ENCODE measurements at regions not wholly inside any gene's neighbourhood (a gene's known extent, or its start where the extent isn't known, plus 50 kb on each side); places are given as distances from the start of the nearest gene placed in this dataset.

DNA sequence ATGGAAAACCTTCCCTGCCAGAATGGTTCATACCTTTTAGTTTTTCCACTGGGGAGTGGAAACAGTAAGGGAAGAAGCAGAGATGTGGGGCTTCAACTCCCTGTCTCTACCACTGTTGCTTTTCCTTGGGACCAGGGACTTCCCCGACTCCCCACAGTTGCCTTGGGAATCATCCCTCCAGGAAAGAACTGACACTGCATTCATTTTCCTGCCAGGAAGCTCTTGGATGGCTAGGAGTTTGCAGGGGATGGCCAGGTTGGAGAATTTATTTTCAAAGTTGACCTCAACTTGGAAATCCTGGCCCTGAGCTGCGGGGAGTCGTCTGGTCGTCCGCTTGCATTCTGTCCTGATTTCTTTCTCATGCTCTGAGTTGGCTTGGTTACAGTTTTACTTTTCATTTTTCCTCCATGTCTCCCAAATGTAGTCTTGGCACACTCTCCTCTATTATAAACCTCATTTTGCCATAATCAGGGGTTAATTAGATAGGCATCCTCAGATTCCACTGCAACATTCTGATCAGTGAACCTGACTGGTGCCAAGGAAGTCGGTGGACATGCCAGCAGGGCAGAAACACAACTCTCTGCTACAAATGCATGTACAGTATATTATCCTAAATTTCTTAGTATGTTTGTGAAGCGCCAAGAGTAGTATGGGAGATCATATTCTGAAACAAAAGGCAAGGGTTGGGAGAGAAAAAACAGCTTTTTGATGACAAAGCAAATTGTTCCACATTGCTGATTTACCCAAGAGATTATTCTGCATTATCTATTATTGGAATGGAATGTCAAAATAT lies 220.5 kb upstream of the XYLT1 start:
- WGBS, 2 donors: 47 to 55% methylated on average over 7 of the region's 7 CpGs
- no peaks in the 10 kb centered on the region for H3K4me1 ChIP-seq (ENCODE audit: control insufficient read depth in 1 of 2, insufficient read depth in 2 of 2, low read length in 2 of 2)
- H3K27me3 ChIP-seq (ENCODE audit: control insufficient read depth in 1 of 2, insufficient read depth in 2 of 2, low read length in 1 of 2): peaks cover 0 to 1% of the 10 kb centered on the region in 2 donors
- DNase-seq (no peak), ATAC-seq (ENCODE audit: low FRiP score) (no peak)
- no peak overlapping the region for H3K27ac ChIP-seq (ENCODE audit: low read depth in 1 of 2, low read length in 2 of 2)
- H3K9me3 ChIP-seq (ENCODE audit: control insufficient read depth, low read length): no peaks in the 10 kb centered on the region
- H3K36me3 ChIP-seq (ENCODE audit: control insufficient read depth in 1 of 2, insufficient read depth in 2 of 2, low read length in 1 of 2): no peaks in the 10 kb centered on the region
- no peak overlapping the region for H3K4me3 ChIP-seq (ENCODE audit: low read length in 2 of 2)
- intact Hi-C loops (cut with DNase I): no loop called here

DNA sequence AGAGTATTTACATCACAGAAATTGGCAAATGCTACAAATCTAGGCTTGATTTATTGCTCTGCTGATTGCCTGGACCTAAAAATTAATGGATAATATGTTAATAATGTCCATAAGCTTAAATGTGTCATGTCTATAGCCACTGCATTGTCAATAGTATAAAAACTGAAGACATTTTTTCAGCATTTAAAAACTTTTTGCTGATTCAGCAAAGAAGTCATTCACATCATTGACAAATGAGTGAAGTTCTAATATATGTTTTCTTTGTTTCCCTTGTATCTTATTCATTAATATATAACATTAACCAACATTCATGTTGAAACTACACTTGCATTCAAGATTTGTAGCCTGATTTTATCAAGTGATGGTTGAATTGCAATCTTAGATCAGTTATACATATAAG lies 214.7 kb upstream of the XYLT1 start:
- Histone ChIP-seq H3K36me3 (ENCODE audit: control insufficient read depth in 1 of 2, insufficient read depth in 2 of 2, low read length in 1 of 2) (no peaks in the 10 kb centered on the region), H3K4me1 (ENCODE audit: control insufficient read depth in 1 of 2, insufficient read depth in 2 of 2, low read length in 2 of 2) (no peaks in the 10 kb centered on the region), H3K27me3 (ENCODE audit: control insufficient read depth in 1 of 2, insufficient read depth in 2 of 2, low read length in 1 of 2) (no peaks in the 10 kb centered on the region), H3K27ac (ENCODE audit: low read depth in 1 of 2, low read length in 2 of 2) (no peak overlapping the region), H3K4me3 (ENCODE audit: low read length in 2 of 2) (no peak overlapping the region), H3K9me3 (ENCODE audit: control insufficient read depth, low read length) (no peaks in the 10 kb centered on the region)
- ATAC-seq (ENCODE audit: low FRiP score): no peak
- no peak for DNase-seq
- intact Hi-C loops (cut with DNase I): no loop called here

DNA sequence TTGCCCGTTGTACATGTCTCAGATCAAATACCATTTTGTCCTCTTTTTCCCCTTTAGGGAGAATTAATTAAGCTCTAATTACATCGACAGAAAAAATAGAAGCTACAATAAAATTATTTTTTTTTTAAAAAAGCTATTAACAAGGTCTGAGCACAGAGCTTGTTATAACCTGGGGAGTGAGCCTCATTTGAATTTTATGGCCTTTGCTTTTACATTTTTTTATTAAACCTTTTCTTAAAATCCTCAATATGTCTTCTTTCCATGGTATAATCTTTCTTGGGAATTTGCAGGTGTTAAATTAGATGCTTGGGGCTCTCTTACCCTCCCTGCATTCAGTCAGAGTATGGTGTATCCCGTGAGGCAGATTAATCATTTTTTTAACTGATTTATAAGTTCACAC lies 212.5 kb upstream of the XYLT1 start:
- no peaks in the 10 kb centered on the region for H3K27me3 ChIP-seq (ENCODE audit: control insufficient read depth in 1 of 2, insufficient read depth in 2 of 2, low read length in 1 of 2)
- intact Hi-C loops (cut with DNase I): no loop called here
- no peak for DNase-seq
- H3K9me3 ChIP-seq (ENCODE audit: control insufficient read depth, low read length): no peaks in the 10 kb centered on the region
- H3K27ac ChIP-seq (ENCODE audit: low read depth in 1 of 2, low read length in 2 of 2): no peak overlapping the region
- WGBS, 2 donors: 60% methylated on average over 3 of the region's 3 CpGs
- H3K36me3 ChIP-seq (ENCODE audit: control insufficient read depth in 1 of 2, insufficient read depth in 2 of 2, low read length in 1 of 2): no peaks in the 10 kb centered on the region
- no peak for ATAC-seq (ENCODE audit: low FRiP score)
- no peaks in the 10 kb centered on the region for H3K4me1 ChIP-seq (ENCODE audit: control insufficient read depth in 1 of 2, insufficient read depth in 2 of 2, low read length in 2 of 2)
- H3K4me3 ChIP-seq (ENCODE audit: low read length in 2 of 2): no peak overlapping the region

DNA sequence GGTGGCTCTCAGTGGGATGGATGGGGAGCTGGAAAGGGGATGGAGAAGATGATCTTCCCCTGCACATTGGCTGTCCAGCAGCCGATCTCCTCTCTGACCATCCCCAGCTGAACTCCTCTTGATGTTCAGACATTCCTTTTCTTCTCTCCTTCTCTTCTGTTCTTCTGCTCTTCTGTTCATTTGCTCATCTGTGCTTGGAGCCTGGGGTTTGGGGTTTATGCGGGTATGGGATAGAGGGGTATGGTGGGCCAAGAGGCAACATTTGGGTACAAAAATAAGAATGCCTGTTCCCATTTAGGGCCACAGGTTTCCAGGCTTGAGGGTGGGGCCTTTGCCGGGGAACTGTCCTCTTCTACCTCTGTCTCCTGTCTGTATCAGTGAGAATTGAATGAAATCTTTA lies 205.4 kb upstream of the XYLT1 start:
- Histone ChIP-seq H3K36me3 (ENCODE audit: control insufficient read depth in 1 of 2, insufficient read depth in 2 of 2, low read length in 1 of 2) (no peaks in the 10 kb centered on the region), H3K4me1 (ENCODE audit: control insufficient read depth in 1 of 2, insufficient read depth in 2 of 2, low read length in 2 of 2) (no peaks in the 10 kb centered on the region), H3K4me3 (ENCODE audit: low read length in 2 of 2) (no peak overlapping the region), H3K27ac (ENCODE audit: low read depth in 1 of 2, low read length in 2 of 2) (no peak overlapping the region), H3K27me3 (ENCODE audit: control insufficient read depth in 1 of 2, insufficient read depth in 2 of 2, low read length in 1 of 2) (no peaks in the 10 kb centered on the region), H3K9me3 (ENCODE audit: control insufficient read depth, low read length) (peaks cover 3% of the 10 kb centered on the region)
- no peak for DNase-seq
- no peak for ATAC-seq (ENCODE audit: low FRiP score)
- 85 to 92% methylated on average over 3 of the region's 3 CpGs for WGBS, 2 donors
- intact Hi-C loops (cut with DNase I): no loop called here

DNA sequence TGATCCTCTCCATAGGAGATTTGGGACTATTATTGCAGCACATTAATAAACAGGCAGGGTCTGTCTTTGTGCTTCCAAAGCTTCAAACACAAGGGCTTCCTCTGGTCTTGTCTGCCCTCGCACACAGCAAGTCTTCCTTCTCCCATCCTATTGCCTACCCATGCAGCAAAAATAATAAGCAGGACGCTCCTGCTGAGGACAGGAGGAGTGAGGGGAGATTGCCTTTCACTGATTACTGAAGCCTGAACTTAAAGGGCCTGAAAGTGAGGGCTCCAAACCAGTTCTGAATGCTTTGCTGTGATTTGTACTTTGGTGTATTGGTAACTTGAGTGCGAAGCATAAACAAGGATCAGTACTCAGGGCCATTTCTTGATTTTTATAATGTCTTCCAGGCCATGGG lies 197.6 kb upstream of the XYLT1 start:
- no peak overlapping the region for H3K27ac ChIP-seq (ENCODE audit: low read depth in 1 of 2, low read length in 2 of 2)
- 60 to 61% methylated on average over 3 of the region's 3 CpGs for WGBS, 2 donors
- no peaks in the 10 kb centered on the region for H3K4me1 ChIP-seq (ENCODE audit: control insufficient read depth in 1 of 2, insufficient read depth in 2 of 2, low read length in 2 of 2)
- H3K27me3 ChIP-seq (ENCODE audit: control insufficient read depth in 1 of 2, insufficient read depth in 2 of 2, low read length in 1 of 2): no peaks in the 10 kb centered on the region
- intact Hi-C loops (cut with DNase I): no loop called here
- DNase-seq: no peak
- no peaks in the 10 kb centered on the region for H3K36me3 ChIP-seq (ENCODE audit: control insufficient read depth in 1 of 2, insufficient read depth in 2 of 2, low read length in 1 of 2)
- ATAC-seq (ENCODE audit: low FRiP score): no peak
- H3K4me3 ChIP-seq (ENCODE audit: low read length in 2 of 2): no peak overlapping the region
- no peaks in the 10 kb centered on the region for H3K9me3 ChIP-seq (ENCODE audit: control insufficient read depth, low read length)

DNA sequence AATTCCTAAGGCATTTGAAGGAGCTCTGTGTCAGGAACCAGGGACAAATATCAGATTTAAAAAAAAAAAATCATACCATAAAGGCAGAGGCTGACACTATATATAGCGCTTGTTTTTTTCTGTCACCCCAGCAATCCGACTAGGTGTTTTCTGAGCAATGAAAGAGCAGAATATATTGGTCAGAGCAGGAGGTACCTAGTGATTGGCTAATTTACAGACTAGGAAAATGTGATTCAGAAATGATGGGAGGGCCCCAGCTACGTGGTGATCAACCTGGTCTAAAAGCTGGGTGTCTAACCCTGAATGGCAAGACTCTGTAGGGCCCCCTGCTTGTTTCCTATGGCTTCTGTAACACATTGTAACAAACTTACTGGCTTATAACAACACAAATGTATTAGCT lies 195.5 kb upstream of the XYLT1 start:
- Histone ChIP-seq H3K4me1 (ENCODE audit: control insufficient read depth in 1 of 2, insufficient read depth in 2 of 2, low read length in 2 of 2) (no peaks in the 10 kb centered on the region), H3K4me3 (ENCODE audit: low read length in 2 of 2) (no peak overlapping the region), H3K9me3 (ENCODE audit: control insufficient read depth, low read length) (no peaks in the 10 kb centered on the region), H3K36me3 (ENCODE audit: control insufficient read depth in 1 of 2, insufficient read depth in 2 of 2, low read length in 1 of 2) (no peaks in the 10 kb centered on the region), H3K27ac (ENCODE audit: low read depth in 1 of 2, low read length in 2 of 2) (no peak overlapping the region), H3K27me3 (ENCODE audit: control insufficient read depth in 1 of 2, insufficient read depth in 2 of 2, low read length in 1 of 2) (no peaks in the 10 kb centered on the region)
- ATAC-seq (ENCODE audit: low FRiP score) (no peak), DNase-seq (no peak)
- intact Hi-C loops (cut with DNase I): no loop called here
- WGBS, 2 donors: 53 to 60% methylated on average over 3 of the region's 3 CpGs

DNA sequence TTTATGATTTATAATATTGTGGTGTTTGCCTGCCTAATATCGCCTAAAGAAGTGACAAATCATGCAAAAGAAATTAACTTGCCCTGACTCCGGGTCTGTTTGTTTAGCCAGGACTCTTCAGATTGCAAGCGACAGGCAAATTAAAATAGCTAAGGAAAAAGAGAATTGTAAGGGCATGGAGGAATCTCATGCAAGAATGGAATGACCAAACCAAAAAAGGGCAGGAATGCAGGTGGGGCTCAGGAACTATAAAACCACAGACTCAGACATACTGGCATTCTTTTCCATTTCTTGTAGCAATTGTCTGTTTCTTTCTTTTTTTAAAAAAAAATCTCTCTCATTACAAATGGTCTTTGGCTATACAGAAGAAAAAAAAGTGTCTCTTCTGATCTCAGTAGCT lies 188.1 kb upstream of the XYLT1 start:
- Histone ChIP-seq H3K4me1 (ENCODE audit: control insufficient read depth in 1 of 2, insufficient read depth in 2 of 2, low read length in 2 of 2) (no peaks in the 10 kb centered on the region), H3K4me3 (ENCODE audit: low read length in 2 of 2) (no peak overlapping the region), H3K9me3 (ENCODE audit: control insufficient read depth, low read length) (no peaks in the 10 kb centered on the region), H3K27me3 (ENCODE audit: control insufficient read depth in 1 of 2, insufficient read depth in 2 of 2, low read length in 1 of 2) (no peaks in the 10 kb centered on the region), H3K27ac (ENCODE audit: low read depth in 1 of 2, low read length in 2 of 2) (no peak overlapping the region), H3K36me3 (ENCODE audit: control insufficient read depth in 1 of 2, insufficient read depth in 2 of 2, low read length in 1 of 2) (no peaks in the 10 kb centered on the region)
- ATAC-seq (ENCODE audit: low FRiP score): no peak
- WGBS, 2 donors: 34 to 37% methylated on average over 3 of the region's 3 CpGs
- no peak for DNase-seq
- intact Hi-C loops (cut with DNase I): no loop called here

DNA sequence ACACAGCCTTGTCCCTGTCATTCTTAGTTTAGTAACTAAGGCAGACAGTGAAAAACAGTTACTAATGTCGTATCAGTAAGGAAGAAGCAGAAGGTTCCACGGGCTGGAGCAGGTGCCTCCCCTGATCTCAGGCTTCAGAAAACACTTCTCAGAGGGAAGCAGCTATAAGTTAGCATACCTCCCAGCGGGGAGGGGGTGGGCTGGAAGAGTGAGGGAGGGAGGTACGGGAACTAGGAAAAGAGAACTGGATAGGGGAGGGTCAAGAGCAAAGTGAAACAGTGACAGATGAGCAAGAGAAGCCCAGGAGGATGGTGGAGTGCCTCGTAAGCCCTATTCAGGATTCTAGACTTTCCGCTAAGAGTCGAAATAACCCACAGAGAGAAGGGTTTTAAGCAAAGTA lies 186.3 kb upstream of the XYLT1 start:
- Histone ChIP-seq H3K36me3 (ENCODE audit: control insufficient read depth in 1 of 2, insufficient read depth in 2 of 2, low read length in 1 of 2) (no peaks in the 10 kb centered on the region), H3K27ac (ENCODE audit: low read depth in 1 of 2, low read length in 2 of 2) (no peak overlapping the region), H3K4me1 (ENCODE audit: control insufficient read depth in 1 of 2, insufficient read depth in 2 of 2, low read length in 2 of 2) (no peaks in the 10 kb centered on the region), H3K27me3 (ENCODE audit: control insufficient read depth in 1 of 2, insufficient read depth in 2 of 2, low read length in 1 of 2) (no peaks in the 10 kb centered on the region), H3K4me3 (ENCODE audit: low read length in 2 of 2) (no peak overlapping the region), H3K9me3 (ENCODE audit: control insufficient read depth, low read length) (no peaks in the 10 kb centered on the region)
- DNase-seq (no peak), ATAC-seq (ENCODE audit: low FRiP score) (no peak)
- WGBS, 2 donors: 35 to 36% methylated on average over 7 of the region's 7 CpGs
- intact Hi-C loops (cut with DNase I): no loop called here

DNA sequence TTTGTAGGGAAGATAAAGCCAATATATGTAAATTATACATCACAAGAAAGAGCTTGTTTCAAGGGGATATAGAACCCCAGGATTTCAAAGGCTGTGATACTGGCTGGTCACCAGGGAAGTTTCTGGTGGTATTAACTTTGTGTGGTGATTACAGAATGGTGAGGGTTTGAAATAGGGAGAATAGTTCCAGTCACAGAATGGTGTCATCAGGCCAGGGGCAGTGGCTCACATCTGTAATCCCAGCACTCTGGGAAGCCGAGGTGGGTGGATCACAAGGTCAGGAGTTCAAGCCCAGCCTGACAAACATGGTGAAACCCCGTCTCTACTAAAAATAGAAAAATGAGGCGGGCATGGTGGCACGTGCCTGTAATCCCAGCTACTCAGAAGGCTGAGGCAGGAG lies 183.8 kb upstream of the XYLT1 start:
- intact Hi-C loops (cut with DNase I): no loop called here
- WGBS, 2 donors: 16 to 17% methylated on average over 4 of the region's 4 CpGs
- no peaks in the 10 kb centered on the region for H3K27me3 ChIP-seq (ENCODE audit: control insufficient read depth in 1 of 2, insufficient read depth in 2 of 2, low read length in 1 of 2)
- no peak overlapping the region for H3K27ac ChIP-seq (ENCODE audit: low read depth in 1 of 2, low read length in 2 of 2)
- H3K9me3 ChIP-seq (ENCODE audit: control insufficient read depth, low read length): no peaks in the 10 kb centered on the region
- H3K4me1 ChIP-seq (ENCODE audit: control insufficient read depth in 1 of 2, insufficient read depth in 2 of 2, low read length in 2 of 2): no peaks in the 10 kb centered on the region
- H3K4me3 ChIP-seq (ENCODE audit: low read length in 2 of 2): no peak overlapping the region
- H3K36me3 ChIP-seq (ENCODE audit: control insufficient read depth in 1 of 2, insufficient read depth in 2 of 2, low read length in 1 of 2): no peaks in the 10 kb centered on the region
- DNase-seq: no peak
- ATAC-seq (ENCODE audit: low FRiP score): no peak
